ENCODE measurements at regions not wholly inside any gene's neighbourhood (a gene's known extent, or its start where the extent isn't known, plus 50 kb on each side); places are given as distances from the start of the nearest gene placed in this dataset.

GRCh38 chr5:125046838-125047237 lies 300.4 kb upstream of the ZNF608 start:
- H3K4me3 ChIP-seq (ENCODE audit: low read depth, low read length) = no peak overlapping the region
- no peak for DNase-seq (ENCODE audit: low read depth)
- no peak for TF ChIP-seq CTCF (IDR thresholded peaks at IDR 0.05; ENCODE audit: control insufficient read depth, extremely low read depth, insufficient read depth)

GRCh38 chr5:125047871-125048270 lies 301.4 kb upstream of the ZNF608 start:
- no peak for TF ChIP-seq CTCF (IDR thresholded peaks at IDR 0.05; ENCODE audit: control insufficient read depth, extremely low read depth, insufficient read depth)
- DNase-seq (ENCODE audit: low read depth) = no peak
- no peak overlapping the region for H3K4me3 ChIP-seq (ENCODE audit: low read depth, low read length)

GRCh38 chr5:125049721-125050702 lies 303.6 kb upstream of the ZNF608 start:
- no peak for TF ChIP-seq CTCF (IDR thresholded peaks at IDR 0.05; ENCODE audit: control insufficient read depth, extremely low read depth, insufficient read depth)
- H3K4me3 ChIP-seq (ENCODE audit: low read depth, low read length) = no peak overlapping the region
- no peak for DNase-seq (ENCODE audit: low read depth)

GRCh38 chr5:125050926-125051325 lies 304.5 kb upstream of the ZNF608 start:
- no peak overlapping the region for H3K4me3 ChIP-seq (ENCODE audit: low read depth, low read length)
- no peak for DNase-seq (ENCODE audit: low read depth)
- TF ChIP-seq CTCF (IDR thresholded peaks at IDR 0.05; ENCODE audit: control insufficient read depth, extremely low read depth, insufficient read depth) = no peak

- no peak overlapping the region for H3K4me3 ChIP-seq (ENCODE audit: low read depth, low read length)
- no peak for DNase-seq (ENCODE audit: low read depth)
- no peak for TF ChIP-seq CTCF (IDR thresholded peaks at IDR 0.05; ENCODE audit: control insufficient read depth, extremely low read depth, insufficient read depth)
Measured at GRCh38 chr5:125052584-125052983, 306.1 kb upstream of the ZNF608 start.

GRCh38 chr5:125053179-125053578 lies 306.7 kb upstream of the ZNF608 start:
- H3K4me3 ChIP-seq (ENCODE audit: low read depth, low read length) = no peak overlapping the region
- DNase-seq (ENCODE audit: low read depth) = no peak
- TF ChIP-seq CTCF (IDR thresholded peaks at IDR 0.05; ENCODE audit: control insufficient read depth, extremely low read depth, insufficient read depth) = no peak

Data from LNCaP clone FGC (cell line).